GM21367 (cell line): ENCODE measurements at regions not wholly inside any gene's neighbourhood (a gene's known extent, or its start where the extent isn't known, plus 50 kb on each side); places are given as distances from the start of the nearest gene placed in this dataset.
"Not testable (repeated sequence)": the region's sequence is repeated elsewhere in the genome, so short reads cannot be mapped to it uniquely, and the experiment has no call there.

Source experiments
- ATAC-seq: cut with Tn5 transposase; IDR thresholded peaks from one replicate; pipeline ENCODE4 v1.9.1; 2021; ENCODE audit not compliant: unreplicated experiment

DNA sequence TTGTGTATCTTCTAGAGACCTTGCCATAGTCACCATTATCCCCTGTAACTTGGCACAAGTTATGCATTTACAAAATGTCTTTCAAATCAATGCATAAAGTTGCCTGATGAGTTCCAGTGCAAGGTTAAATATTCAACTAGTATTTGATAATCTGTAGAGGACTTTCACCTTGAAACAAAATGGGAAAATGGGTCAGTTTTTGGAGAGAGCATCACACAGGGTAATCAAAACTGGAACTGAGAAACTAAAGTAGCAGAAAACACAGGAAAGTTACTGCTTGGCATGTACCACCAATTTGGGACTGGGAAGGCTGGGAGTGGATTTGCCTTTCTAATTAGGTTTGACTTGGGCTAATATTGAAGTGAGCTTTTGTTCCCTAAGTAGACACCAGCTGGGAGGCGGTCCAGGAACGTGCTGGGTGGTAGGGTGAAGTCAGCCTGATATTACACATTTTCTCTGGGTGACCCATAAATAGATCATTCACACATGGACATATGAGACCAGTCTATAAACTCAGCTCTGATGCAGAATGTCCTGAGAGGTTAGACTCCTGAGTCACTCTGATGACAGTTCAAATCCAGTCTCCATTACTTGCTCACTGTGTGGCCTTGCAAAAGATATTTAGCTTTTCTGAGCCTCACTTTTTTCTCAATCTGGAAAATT is 152.3 kb downstream of the PCTP start:
- ATAC-seq = no peak

DNA sequence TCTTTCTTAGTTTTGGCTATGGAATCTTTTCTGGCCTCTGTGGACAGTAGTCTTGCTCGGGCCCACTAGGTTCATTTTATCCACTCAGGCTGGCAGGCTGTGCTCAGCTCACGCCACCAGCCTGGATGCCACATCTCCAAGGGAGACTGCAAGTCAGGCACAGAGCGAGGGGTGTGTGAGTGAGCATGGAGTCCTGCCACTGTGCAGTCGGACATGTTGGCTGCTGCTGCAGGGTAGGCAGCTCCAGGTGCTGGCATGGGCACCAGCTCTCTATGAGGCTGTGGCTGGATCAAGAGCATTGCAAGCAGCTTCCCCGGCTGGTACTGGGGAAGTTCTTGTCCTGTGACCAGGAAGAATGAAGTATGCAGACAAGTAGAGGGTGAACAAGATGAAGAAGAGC is 158.9 kb downstream of the PCTP start:
- ATAC-seq = no peak

DNA sequence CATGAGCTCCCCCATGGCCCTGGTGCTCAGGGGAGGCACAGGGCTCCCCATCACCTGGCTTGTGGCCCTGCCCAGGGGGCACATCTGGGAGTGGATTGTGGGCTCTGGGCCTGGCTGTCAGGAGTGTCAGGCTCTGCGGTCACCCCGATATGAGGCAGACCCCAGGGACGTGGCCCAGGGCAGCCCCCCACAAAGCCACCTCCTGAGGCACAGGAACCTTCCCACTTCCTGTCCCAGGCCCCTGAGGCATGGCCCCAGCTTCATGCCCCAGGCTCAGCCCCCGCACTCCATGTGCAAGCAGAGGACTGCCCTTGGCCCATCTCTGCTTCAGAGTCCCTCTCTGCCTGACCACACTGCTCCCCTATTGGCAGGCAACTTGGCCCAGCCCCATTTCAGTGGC is 160.3 kb downstream of the PCTP start:
- ATAC-seq = no peak

DNA sequence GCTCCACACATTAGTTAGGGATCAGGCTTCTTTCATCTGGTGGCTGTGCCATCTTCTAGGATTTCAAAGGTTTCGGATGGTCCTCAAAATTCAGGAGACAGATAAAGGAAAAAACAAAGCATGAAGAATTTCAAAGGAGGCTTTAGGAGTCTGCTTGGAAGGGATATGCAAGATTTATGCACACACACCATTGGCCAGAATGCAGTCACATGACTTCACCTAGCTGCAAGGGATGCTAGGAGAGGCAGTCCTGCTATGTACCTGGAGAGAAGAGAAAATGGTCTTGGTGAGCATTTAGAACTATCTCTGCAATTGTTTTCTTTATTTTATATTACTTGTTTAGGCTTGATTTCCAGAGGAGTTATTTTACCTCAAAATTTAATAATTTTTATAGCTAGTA is 174.6 kb downstream of the PCTP start:
- no peak for ATAC-seq

DNA sequence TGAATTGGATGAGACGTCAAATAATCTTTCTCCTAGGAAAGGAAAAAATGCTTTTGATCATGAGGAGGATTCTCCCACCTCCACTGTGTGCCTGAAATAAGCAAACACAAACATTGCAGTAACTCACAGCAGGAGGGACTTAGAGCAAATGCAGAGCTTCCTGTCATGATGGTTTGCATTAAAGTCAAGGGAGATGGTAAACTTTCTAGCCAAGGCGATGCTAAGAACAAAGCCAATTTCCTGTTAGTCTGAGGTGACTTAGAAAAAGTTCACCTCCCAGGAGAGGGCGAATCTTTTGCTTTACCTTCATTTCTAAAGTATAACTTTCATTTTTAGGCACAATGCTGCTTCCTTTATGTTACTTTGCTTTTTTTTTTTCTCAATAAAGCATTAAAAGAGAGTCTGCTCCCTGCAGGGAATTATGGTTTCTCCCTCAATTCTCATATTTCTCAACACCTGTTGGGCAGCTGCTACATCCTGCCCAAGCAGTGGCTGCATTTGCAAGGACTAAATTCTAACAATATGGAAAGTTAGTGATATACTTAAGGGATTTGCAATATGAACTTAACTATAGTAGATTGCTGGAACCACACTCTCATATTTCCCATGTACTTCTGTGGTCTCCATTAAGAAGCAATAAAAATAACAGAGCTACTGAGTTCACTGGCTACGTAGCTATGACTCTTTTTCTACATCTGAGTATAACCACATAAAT is 175.6 kb downstream of the PCTP start:
- no peak for ATAC-seq

DNA sequence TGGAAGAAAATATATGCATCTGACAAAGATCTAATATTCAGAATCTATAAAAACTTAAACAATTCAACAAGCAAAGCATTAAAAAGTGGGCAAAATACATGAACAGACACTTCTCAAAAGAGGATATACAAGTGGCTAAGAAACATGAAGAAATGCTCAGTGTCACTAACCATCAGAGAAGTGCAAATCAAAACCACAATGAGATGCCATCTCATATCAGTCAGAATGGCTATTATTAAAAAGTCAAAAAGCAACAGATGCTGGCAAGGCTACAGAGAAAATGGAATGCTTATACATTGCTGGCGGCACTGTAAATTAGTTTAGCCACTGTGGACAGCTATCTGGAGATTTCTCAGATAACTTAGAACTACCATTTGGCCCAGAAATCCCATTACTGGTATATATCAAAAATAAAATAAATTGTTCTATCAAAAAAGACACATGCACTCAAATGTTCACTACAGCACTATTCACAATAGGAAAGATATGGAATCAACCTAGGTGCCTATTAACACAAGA is 179.5 kb downstream of the PCTP start:
- ATAC-seq = no peak

DNA sequence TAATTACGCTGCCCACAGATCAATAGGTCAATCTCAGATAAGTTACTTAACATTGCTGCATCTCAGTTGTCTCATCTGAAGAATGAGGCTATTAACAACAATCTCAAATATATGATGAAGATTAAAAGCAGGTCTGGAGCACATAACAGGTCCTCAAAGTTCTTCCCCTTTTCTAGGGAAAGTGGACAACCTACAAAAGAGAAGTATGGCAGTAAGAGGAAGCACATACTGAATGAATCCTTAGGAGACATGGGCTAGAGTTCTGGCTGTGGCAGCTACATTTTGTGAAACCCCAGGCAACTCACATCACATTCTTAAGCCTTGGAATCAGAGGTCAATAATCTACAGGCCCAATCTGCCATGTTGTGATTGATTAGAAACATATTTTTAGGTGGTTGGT is 180.6 kb downstream of the PCTP start:
- ATAC-seq = no peak

DNA sequence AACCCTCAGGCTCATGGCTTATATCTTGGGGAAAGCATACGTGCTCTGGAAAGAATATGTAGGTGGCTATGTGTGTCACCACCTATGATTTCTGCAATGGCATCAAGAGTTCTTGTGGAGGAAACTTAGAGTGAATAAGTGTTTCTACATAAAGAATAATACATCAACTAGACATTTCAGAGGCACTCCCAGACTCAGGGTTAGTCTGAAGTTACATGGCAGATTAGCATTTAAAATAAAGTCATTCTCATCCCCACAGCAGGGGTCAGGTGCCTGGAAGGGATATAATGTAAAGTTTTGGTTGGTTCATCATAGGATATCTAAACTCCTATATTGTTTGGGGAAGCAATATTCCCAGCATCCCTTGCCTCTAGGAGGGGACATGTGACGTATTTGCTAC is 182.1 kb downstream of the PCTP start:
- ATAC-seq = no peak

DNA sequence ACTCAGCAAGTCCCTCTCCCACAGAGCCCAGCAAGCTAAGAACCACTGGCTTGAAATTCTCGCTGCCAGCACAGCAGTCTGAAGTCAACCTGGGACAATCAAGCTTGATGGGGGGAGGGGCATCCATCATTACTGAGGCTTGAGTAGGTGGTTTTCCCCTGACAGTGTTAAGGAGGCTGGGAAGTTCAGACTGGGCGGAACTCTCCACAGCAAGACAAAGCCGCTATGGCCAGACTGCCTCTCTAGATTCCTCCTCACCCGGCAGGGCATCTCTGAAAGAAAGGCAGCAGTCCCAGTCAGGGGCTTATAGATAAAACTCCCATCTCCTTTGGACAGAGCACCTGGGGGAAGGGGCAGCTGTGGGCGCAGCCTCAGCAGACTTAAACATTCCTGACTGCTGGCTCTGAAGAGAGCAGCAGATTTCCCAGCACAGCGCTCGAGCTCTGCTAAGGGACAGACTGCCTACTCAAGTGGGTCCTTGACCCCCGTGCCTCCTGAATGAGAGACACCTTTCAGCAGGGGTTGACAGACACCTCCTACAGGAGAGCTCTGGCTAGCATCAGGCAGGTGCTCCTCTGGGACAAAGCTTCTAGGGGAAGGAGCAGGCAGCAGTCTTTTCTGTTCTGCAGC is 188.4 kb downstream of the PCTP start:
- not testable (repeated sequence) for ATAC-seq

DNA sequence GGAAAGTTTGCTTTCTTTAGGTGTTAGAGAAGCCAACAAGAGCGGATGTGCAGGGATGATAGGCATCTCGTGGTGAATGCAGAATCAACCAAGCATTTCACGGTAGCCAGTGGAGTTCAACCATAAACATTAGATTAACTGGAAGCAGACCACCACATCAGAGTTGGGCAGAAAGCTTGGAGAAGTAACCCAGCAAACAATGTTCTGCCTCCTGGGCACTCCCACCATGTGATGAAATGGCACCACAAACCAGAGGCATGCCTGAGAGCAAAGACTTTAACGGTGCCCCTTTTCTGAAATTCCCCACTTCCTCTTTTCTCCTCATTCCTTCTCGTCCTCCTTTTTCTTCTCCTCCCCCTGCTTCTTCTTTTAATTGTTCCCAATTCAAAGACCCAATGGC is 193.5 kb upstream of the ANKFN1 start:
- ATAC-seq = no peak

DNA sequence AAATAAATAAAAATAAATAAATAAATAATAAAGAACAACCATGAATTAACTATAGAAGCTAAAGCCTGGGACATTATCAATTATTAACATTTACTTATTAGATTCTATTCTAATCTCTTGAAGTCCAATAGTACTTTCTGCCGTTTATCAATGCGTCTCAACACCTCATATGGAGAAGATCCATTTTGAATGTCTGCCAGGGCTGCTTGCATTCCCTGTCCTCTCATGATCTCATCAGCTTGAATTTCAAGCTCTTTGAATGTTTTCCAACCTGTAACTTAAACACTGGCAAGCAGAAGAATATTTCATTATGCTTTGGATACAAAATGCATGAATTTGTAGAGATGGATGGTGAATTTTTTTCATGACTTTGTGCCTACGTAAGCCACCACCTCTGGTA is 191.9 kb upstream of the ANKFN1 start:
- ATAC-seq = no peak

DNA sequence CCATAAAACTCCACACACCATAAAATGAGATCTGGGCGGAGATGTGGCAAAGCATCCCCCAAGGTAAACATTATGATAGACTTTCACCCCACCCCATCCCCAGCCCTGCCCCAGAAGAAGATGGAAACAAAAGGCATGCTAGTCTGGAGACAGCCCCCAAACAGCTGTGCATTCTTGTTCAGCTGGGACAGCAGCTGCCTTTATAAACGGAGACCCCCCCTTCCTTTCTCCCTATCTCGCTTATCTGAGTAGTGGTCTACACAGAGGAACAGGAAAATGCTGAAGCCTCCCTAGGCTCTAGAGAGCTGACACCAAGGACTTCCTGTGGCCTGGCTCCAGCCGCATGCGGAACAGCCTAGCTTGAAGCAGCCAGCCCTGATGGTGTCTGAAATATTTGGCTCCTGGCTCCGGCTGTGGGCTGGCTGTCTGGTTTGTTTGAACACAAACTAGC is 190.3 kb upstream of the ANKFN1 start:
- no peak for ATAC-seq

DNA sequence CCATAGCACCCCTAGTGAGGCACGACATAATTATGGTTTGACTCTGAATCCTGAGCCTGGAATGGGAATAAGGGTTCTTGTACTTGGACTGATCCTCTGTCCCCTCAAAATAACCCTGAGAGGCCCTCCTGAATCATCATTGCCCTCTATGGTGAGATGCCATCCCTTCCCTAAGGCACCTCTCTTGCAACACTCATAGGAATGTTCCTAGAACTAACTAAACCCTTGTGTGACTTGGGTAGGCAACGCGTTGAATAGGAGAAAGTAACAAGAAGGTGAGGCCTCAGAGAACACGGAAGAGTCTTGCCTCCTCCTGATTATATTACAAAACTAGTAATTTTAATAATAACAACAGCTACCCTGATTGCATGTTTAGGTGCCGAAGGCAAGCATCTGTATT is 189.1 kb upstream of the ANKFN1 start:
- ATAC-seq = no peak

DNA sequence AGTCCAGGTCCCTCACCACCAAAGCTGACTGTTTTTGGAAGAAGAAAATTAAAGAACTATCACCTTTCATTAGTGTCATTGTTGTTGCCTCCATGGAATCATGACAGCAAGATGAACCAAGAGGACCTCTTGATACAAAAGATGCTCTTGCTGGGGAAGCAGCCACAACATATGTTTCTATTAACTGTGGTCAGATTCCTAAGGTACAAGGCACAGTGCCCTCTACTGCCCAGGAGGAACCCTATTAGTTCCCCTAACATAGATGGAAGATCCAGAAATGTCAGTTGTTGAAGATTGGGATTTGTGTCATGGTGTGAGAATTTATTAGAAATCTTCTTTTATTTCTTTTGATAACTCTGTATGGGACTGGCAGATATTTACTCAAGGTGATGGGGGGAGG is 188.2 kb upstream of the ANKFN1 start:
- no peak for ATAC-seq

DNA sequence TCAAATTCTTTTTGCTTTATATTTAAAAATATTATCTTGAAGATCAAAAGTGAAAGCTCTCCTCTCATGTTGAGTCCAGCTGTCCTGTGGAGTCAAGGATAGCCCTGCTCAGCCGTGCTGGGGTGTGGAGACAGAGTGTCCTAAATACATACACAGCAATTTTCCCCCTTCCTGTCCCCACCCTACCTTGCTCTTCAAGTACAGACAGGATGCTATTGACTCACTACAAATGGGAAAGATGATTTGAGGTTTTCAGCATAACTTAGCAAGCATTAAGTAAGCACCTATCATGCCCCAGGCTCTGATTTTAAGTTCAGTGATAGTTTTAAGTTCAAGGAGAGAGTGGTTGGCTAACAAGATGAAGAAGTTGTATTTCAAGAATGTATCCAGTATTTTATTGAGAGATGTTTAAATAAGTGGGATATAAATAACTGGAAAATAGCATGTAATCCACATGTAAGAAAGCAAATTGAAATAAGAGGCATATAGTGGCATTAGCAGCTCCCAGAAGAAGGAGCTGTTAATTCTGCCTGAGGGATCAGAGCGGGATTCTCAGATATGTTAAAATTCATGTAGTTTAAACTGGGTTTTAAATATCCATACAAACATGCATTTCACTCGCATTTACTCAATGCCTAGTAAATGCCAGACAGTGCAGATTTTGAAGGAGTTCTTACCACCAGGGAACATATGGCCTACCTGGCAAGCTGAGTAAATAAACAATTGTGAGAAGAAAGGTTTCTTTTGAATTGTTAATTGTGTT is 183.5 kb upstream of the ANKFN1 start:
- ATAC-seq = no peak

DNA sequence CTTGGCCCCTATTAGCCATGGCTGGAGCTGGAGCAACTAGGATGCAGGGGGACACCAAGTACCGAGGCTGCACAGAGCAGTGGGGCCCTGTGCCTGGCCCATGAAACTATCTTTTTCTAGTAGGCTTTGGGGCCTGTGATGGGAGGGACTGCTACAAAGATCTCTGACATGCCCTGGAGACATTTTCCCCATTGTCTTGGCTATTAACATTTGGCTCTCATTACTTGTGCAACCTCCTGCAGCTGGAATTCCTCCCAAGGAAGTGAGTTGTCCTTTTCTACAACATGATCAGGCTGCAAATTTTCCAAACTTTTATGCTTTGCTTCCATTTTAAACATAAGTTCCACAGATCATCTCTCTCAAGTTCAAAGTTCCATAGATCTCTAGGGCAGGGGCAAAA is 174.7 kb upstream of the ANKFN1 start:
- ATAC-seq = no peak

DNA sequence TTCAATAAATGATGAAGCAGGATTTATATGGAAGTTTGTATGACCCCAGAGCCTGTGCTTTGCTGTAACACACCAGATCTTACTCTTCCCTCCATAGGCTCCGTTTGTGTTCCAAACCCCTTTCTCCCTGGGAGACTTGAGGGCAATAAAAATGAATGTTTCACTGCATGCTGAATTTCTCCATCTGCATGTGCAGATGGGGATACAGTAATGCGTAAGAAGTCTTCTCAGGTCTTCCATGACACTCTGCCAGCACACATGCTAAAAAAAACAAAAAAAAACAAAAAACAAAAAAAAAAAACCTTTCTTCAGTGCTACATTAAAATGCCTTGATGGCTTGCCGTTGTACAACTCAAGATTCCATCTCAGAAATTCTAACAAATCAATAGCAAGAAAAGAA is 170.2 kb upstream of the ANKFN1 start:
- no peak for ATAC-seq

DNA sequence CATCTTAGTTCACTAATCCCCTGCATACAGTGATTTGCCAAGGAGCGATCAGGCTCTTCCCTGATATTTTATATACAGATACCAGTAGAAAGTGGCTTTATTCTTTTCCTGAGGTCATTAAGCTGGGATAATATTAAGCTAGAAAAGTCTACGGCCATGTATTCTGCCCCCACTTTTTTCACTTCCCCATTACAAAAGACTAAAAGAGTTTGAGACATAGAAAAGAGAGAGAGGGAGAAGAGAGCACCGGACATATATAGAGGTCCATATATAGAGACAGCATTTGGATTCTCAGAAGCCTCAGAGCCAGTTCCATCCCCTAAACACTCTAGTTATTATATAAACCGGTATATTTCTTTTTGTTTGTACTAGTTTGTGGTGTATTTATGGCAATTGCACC is 166.5 kb upstream of the ANKFN1 start:
- no peak for ATAC-seq

DNA sequence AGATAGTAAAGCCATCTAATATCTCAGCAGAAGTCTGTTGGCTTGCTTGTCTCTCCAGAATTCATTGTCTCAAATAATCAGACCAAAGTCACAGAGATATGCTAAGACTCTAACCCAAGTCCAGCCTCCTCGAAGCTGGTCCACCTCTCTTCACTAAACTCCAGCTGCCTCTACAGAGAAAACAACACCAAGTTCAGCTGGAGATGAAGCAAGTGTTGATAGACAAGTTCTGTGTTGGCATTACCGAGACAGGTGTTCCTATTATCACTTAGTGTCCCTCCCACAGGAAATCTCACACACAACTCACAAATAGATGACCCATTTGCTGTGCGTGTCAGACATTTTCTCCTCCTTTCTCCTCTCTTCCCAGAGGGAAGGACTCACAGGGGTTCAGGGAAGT is 164.4 kb upstream of the ANKFN1 start:
- no peak for ATAC-seq

DNA sequence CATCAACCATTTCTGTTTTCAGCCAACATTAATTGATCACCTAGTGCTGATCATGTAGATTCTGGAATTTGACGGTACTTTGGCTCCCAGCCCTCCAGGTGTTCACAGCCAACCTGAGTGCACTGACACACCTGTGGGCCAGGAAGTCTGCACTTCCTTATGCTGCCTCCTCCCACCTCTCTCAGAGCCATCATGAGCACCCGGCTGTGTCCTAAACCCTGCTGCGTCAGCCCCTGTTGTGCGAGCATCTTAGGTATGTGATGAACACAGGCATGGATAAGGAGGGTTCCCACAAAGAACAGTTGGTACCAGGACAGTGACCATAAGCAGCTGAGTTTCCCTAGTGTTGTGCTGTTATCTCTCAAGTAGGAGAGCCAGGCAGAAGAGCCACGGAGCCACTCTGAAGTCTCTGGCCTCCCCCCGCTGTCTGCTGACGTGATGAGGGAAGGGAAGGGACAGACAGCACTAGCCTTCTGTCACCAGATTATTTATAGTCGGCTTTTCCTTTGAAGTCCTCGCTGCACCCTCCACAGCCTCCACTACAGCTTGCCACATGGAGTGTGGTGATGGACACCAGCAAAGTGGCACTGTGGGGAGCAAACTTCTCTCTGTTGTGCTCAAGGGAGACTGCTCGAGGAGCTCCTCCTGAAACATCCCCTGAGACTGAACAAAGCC is 162.8 kb upstream of the ANKFN1 start:
- no peak for ATAC-seq

DNA sequence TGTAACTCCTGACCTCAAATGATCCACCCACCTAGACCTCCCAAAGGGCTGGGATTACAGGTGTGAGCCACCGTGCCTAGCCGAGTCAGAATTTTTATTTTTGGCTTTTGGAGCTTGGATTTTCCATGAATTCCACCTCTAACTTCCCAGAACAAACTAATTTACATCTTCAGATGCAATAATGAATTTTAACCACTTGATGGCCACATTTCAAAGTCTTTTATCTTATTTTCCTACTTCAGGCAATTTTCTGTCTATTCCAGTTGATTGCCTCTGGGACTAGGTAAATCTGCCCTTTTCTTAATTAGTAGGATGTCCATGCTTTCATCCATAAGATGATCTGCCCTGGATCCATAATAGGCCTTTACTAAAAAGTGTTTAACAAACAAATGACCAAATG is 156.4 kb upstream of the ANKFN1 start:
- no peak for ATAC-seq
